Right lung (tissue), 2 donors: ENCODE measurements at regions not wholly inside any gene's neighbourhood (a gene's known extent, or its start where the extent isn't known, plus 50 kb on each side); places are given as distances from the start of the nearest gene placed in this dataset.

ENCODE experiments used
- DNase-seq, 2 donors: peaks; one replicate each; pipeline ENCODE4 v3.0.0-alpha.2; 2013

DNA sequence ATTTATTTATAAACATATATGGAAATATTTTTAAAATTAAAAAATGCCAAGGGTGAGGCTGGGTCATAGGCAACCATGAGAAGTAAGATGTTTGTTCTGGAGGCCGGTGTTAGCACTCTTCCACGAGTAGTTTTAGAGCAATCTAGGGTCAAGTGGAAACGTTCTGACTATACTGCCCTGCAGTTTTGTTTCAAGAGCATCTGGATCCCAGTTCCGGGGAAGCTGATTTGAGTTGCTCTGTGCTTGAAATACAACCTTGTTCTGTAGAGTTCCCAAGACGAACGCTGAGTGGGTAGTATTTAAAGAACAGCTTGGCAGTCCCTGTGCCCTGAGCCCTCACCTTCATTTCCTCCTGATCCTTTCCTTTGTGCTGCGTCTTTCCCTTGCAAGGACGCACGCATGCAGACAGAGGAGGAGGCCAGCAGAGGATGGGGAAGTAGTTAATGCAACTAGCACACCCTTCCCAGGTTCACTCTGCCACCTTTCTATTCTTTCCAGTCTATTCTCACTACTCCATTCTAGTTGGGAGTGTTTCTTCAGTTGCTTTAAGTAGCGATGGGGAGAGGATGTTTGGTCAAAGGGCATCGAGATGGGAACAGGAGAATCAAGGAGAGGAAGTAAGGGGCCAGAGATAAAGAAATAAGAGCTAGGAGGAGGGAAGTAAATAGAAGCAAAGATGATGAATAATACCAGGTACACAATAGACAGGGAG lies 68.3 kb upstream of the ZSWIM6 start:
- no peak for DNase-seq

DNA sequence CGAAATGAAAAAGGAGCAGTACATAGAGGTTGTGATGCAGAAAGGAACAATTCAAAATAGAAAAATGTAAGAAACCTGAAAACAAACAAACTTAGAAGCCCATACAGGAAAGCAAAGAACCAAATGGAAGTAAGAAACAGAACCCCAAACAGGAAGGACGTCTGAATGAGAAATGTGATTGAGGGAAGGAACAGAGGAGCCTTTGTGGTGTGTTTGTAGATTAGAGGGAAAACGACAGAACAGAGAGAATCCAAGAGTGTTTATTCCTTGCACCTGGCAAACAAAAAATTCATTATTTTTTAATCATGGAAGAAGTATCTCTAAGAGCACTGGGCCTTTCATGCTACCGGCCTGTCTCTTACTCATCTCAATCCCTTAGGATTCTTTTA lies 67.8 kb upstream of the ZSWIM6 start:
- no peak for DNase-seq

DNA sequence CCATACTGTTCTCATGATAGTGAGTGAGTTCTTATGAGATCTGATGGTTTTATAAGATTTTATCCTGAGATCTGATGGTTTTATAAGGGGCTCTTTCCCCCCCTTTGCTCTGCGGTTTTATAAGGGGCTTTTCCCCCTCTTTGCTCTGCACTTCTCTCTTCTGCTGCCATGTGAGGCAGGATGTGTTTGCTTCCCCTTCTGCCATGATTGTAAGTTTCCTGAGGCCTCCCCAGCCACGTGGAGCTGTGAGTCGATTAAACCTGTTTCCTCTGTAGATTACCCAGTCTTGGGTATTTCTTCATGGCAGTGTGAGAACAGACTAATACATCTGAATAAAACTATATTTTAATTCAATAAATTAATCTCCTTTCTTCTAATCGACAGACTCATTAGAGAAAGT lies 64.9 kb upstream of the ZSWIM6 start:
- no peak for DNase-seq

DNA sequence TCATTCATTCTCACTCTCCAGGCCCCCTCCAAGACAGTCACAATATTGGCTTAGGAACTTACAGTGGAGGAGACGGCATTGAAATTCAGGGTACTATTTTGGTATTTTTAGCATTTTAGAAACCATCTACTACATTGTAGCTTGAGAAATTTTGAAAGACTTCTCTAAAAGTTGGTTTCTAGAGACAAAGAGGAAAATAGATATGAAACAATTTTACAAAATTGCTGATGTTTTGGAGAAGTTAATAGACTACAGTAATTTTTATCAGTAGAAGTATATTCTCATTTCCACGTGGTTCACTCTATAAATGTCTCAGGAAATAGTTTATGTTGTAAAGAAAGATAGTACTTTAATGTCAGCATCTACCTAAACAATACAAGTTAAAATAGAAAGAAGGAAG lies 63.2 kb upstream of the ZSWIM6 start:
- no peak for DNase-seq

DNA sequence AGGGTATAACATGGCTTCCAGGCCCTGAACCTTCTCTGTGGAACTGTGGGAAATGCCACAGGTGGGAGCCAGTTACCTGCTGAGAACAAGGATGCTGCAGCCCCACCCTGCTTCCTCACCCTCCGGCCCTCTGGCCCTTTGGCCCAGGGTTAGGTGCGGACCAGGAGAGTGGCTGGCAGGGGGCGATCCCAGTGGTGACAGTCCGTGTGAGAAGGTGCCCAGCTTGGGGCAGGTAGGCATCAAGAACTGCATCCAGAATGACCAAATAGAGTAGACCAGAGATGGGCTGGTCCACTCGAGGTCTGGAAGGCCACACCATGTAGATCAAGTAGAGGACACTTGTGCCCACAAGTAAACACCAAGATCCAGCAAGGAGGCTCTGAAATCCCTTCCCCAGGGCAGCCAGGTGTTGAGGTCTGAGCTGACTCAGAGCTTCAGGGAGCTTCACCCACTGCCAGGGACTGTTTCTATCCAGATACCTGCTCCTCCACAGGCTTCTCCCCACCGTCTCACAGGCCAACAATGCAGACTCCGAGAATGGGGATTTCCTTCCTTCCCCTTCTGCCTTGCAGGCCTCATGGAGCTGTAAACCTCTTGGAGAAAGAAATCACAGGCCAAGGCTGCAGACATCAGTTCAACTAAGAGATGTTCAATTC lies 61.4 kb upstream of the ZSWIM6 start:
- DNase-seq = no peak

GRCh38 chr5:61272688-61273087 lies 59.4 kb upstream of the ZSWIM6 start:
- DNase-seq = no peak

DNA sequence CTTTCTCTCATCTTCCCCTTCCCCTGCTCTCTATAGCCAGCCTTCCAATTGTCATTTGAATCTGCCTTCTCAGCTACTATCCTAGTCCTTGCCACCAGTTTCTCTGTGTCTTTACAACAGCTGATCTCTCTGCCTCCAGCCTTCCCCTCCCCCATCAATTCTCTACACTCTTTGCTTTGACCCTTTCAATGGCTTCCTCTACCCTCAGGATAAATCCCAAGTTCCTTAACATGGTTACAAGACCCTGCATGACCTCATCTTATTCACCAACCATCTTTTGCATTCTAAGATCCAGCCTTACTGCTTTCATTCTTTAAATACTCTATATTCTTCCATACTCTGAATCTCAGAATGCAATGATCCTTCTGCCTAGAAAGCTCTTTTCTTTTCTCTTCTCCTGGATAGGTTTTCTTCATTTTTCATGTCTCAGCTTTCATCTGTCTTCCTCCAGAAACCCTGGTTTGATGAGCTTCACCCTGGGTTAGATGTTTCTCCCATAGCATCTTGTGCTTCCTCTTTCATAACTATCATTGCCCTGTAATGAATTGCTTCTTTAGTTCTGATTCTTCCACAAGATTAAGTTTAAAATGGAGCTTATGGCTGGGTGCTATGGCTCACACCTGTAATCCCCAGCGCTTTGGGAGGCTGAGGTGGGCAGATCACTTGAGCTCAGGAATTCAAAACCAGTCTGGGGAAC lies 58.6 kb upstream of the ZSWIM6 start:
- no peak for DNase-seq

- DNase-seq = peak in 1 of 2 donors; percentile 50
Observed at GRCh38 chr5:61274511-61274911, 57.5 kb upstream of the ZSWIM6 start.

GRCh38 chr5:61275841-61276240 lies 56.2 kb upstream of the ZSWIM6 start:
- no peak for DNase-seq

DNA sequence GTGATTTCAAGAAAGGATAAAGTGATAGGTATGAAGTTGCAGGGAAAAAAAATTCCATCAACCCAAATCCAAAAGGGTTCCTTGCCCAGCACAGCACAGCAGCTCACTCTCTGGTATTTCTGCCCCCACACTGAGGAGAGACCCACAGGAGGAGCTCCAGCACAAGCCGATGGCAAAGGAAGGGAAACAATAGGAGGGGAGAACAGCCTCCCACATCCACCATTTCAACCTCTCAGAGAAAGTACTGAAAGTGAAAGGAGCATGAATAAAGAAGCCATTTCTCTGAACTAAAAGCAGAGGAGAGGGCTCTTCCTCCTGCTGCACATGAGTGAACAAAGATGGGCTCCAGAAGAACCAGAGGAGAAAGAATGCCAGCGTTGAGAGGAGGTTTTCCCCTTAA lies 54.9 kb upstream of the ZSWIM6 start:
- DNase-seq = no peak

DNA sequence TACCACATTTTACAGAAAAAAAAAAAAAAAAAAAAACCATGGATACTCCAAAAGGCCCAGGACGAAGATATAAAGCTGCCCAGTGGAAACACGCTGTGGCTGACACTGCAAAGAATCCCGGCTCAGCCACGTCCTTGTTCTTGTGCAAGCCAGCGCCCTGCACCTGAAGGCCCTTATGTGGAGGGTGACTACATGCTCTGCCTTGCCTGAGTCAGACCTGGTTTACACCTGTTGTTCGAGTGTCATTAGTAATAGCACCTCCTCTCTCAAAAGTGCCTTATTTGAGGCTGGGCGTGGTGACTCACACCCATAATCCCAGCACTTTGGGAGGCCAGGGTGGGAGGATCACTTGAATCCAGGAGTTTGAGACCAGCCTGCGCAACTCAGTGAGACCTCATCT lies 54.3 kb upstream of the ZSWIM6 start:
- no peak for DNase-seq

GRCh38 chr5:61279725-61280124 lies 52.3 kb upstream of the ZSWIM6 start:
- DNase-seq = no peak

- peak; percentile 41 to 58 for DNase-seq
Observed at GRCh38 chr5:61280205-61280604, 51.9 kb upstream of the ZSWIM6 start.

DNA sequence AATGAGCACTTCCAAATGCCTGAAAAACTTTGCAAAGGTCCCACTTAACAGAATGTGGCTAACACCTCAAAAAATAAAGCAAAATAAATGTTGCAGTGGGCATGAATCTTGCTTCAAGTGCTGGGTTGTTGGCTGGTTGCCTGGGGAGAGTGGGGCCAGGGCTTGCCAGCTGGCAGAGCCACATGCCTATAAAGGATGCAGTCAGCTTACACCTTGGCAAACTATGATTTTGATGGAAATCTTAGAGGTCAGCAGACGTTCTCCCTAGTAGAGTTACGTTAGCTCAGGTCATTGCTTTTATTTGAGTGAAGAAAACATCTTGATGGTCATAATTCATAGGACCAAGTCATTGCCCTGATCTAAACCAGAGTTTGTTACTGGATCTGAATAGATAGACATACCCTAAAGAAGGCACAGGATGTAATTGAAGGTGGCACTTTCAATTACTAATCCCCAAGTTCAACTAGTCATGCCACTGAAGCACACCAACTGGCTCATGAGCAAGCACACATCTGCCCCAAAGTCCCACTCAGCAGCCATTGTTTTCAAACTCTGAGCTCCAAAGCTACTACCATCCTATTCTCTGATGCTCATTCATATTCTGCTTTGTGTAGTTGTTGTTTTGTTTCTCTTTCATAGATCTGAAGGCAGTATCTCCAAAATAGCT lies 51.2 kb upstream of the ZSWIM6 start:
- DNase-seq = no peak

DNA sequence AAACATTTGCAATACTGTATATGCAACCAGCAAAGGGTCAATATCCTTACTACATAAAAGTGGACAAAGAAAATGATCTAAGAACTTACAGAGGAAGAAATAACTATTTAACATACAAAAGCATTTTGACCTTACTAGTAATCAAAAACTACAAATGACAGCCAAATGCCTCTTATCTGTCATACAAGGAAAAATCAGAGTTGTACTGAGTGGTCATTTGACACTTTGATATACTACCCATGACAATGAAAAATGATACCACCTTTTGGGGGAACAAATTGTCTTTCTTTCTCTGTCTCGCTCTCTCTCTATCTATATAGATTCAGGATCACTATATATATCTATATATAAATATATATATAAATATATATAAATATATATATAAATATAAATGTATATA lies 50.4 kb upstream of the ZSWIM6 start:
- no peak for DNase-seq
